PC-9 (cell line): ENCODE measurements at regions not wholly inside any gene's neighbourhood (a gene's known extent, or its start where the extent isn't known, plus 50 kb on each side); places are given as distances from the start of the nearest gene placed in this dataset.

Experiments used
- EZH2 ChIP-seq: fragments of 200-600 bp; sonication (generic); IDR thresholded peaks from 2 replicates; pipeline ENCODE4 v1.8.0; 2017; ENCODE audit warnings: antibody characterized with exemption, low read depth
- TF ChIP-seq, protein P1 (sequence below): fragments of 200-600 bp; sonication (generic); conservative IDR thresholded peaks from 2 replicates; pipeline ENCODE4 v1.6.1; 2017; ENCODE audit warnings: mixed run types, antibody characterized with exemption, mild to moderate bottlenecking, moderate library complexity

DNA sequence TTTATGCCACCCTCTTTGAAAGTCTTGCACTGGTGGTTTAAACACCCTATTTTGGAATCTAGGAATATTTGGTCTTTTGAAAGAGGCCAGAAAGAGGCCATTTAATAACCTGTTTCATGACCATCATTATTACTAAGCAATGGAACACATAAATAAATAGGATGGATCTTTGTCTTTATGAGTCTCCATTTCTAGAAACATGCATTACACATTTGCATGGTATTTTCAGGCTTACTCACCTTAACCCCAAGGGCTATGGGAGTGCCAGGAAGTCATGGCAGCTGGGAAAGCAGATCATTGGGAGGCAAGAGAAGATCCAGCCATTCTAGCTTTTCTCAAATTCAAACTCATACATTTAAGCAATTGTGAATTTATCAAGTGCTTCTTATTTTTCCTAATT is 185.8 kb upstream of the POU2AF2 start:
- TF ChIP-seq, protein P1, sequence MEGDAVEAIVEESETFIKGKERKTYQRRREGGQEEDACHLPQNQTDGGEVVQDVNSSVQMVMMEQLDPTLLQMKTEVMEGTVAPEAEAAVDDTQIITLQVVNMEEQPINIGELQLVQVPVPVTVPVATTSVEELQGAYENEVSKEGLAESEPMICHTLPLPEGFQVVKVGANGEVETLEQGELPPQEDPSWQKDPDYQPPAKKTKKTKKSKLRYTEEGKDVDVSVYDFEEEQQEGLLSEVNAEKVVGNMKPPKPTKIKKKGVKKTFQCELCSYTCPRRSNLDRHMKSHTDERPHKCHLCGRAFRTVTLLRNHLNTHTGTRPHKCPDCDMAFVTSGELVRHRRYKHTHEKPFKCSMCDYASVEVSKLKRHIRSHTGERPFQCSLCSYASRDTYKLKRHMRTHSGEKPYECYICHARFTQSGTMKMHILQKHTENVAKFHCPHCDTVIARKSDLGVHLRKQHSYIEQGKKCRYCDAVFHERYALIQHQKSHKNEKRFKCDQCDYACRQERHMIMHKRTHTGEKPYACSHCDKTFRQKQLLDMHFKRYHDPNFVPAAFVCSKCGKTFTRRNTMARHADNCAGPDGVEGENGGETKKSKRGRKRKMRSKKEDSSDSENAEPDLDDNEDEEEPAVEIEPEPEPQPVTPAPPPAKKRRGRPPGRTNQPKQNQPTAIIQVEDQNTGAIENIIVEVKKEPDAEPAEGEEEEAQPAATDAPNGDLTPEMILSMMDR: no peak
- no peak for TF ChIP-seq EZH2
